ENCODE measurements at regions not wholly inside any gene's neighbourhood (a gene's known extent, or its start where the extent isn't known, plus 50 kb on each side); places are given as distances from the start of the nearest gene placed in this dataset.
"Not testable (repeated sequence)": the region's sequence is repeated elsewhere in the genome, so short reads cannot be mapped to it uniquely, and the experiment has no call there.

DNA sequence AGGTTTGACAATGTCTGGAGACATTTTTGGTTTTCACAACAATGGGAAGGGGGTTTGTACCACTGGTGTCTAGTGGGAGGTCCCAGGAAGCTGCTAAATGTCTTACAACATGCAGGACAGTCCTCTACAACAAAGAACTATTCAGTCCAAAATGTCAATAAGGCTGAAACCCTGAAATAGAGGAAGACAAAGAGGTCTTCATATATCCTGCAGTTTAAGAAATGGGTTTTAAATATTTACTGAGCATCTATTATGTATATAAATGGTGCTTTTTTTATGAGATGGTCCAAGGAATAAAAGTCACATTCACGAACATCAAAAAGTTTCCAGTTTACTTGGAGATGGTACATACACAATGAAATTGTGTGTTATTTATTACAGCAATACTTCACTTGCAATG lies 107.3 kb downstream of the AKAP11 start:
- TF ChIP-seq, protein P1, sequence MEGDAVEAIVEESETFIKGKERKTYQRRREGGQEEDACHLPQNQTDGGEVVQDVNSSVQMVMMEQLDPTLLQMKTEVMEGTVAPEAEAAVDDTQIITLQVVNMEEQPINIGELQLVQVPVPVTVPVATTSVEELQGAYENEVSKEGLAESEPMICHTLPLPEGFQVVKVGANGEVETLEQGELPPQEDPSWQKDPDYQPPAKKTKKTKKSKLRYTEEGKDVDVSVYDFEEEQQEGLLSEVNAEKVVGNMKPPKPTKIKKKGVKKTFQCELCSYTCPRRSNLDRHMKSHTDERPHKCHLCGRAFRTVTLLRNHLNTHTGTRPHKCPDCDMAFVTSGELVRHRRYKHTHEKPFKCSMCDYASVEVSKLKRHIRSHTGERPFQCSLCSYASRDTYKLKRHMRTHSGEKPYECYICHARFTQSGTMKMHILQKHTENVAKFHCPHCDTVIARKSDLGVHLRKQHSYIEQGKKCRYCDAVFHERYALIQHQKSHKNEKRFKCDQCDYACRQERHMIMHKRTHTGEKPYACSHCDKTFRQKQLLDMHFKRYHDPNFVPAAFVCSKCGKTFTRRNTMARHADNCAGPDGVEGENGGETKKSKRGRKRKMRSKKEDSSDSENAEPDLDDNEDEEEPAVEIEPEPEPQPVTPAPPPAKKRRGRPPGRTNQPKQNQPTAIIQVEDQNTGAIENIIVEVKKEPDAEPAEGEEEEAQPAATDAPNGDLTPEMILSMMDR (IDR thresholded peaks at IDR 0.05) = no peak
- TF ChIP-seq POLR2A (IDR thresholded peaks at IDR 0.05) = no peak
- Histone ChIP-seq H3K27me3 (no peaks in the 10 kb centered on the region), H3K4me1 (no peaks in the 10 kb centered on the region), H3K9me3 (no peaks in the 10 kb centered on the region), H3K27ac (no peak overlapping the region), H3K36me3 (replicated peaks in 1 of 2; ENCODE audit: insufficient read depth in 1 of 2, low read depth in 2 of 2) (no peaks in the 10 kb centered on the region), H3K4me3 (no peak overlapping the region)
- DNase-seq = no peak
- intact Hi-C loops (cut with DNase I) = no loop called here
- no peak for ATAC-seq
- WGBS, 2 donors = 57 to 65% methylated on average over 1 of the region's 1 CpG

DNA sequence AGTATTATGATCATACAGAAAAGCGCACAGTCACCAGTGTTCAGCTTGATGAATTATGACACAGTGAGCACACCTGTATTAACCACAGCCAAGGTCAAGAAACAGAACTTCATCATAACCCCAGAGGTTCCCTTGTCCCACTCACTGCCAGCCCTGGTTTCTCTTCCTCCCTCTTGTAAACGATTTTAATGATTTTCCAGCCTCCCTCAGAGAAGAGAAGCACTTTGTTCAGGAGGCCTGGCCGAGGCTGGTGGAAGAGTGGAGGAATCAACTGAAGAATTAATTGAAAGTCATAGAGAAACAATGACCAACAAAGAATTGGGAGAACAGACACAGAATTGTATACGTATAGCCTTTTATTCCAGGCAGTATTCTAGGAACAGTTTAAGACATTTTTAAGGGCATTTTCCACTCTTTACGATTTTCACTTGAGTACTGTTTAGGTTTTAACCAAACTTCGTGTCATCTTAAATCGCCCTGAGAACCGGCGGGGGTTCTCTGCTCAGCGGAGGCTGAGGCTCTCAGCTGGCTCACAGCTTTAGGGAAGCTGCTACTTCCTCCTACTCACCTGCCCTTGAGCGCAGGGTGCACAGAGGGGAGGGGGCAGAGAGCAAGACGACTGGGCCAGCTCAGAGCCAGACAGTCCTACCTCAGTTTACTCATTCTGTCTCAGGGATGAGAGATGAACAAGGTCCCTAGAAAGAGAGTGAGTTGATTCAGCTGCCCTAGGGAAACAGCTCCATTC lies 108.6 kb downstream of the AKAP11 start:
- no peak overlapping the region for H3K27ac ChIP-seq
- H3K27me3 ChIP-seq = no peaks in the 10 kb centered on the region
- 54 to 62% methylated on average over 12 of the region's 12 CpGs for WGBS, 2 donors
- H3K9me3 ChIP-seq = no peaks in the 10 kb centered on the region
- intact Hi-C loops (cut with DNase I) = no loop called here
- DNase-seq = no peak
- no peaks in the 10 kb centered on the region for H3K36me3 ChIP-seq (replicated peaks in 1 of 2; ENCODE audit: insufficient read depth in 1 of 2, low read depth in 2 of 2)
- H3K4me1 ChIP-seq = no peaks in the 10 kb centered on the region
- no peak for ATAC-seq
- no peak for TF ChIP-seq POLR2A (IDR thresholded peaks at IDR 0.05)
- TF ChIP-seq, protein P1 (IDR thresholded peaks at IDR 0.05) = no peak
- no peak overlapping the region for H3K4me3 ChIP-seq

DNA sequence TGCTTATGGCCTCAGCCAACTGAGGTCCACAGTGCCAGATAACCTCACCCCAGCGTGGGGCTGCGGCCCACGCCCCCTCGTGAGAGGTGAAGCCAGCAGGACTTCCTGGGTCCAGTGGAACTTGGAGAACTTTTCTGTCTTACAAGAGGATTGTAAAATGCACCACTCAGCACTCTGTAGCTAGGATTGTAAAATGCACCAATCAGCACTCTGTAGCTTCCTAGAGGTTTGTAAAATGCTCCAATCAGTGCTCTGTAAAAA lies 109.1 kb downstream of the AKAP11 start:
- TF ChIP-seq, protein P1 (IDR thresholded peaks at IDR 0.05) = no peak
- no peak for TF ChIP-seq POLR2A (IDR thresholded peaks at IDR 0.05)
- Histone ChIP-seq H3K4me3 (no peak overlapping the region), H3K27me3 (no peaks in the 10 kb centered on the region), H3K9me3 (no peaks in the 10 kb centered on the region), H3K27ac (no peak overlapping the region), H3K36me3 (replicated peaks in 1 of 2; ENCODE audit: insufficient read depth in 1 of 2, low read depth in 2 of 2) (no peaks in the 10 kb centered on the region), H3K4me1 (no peaks in the 10 kb centered on the region)
- intact Hi-C loops (cut with DNase I) = no loop called here
- ATAC-seq = no peak
- no peak for DNase-seq
- 60 to 88% methylated on average over 1 to 4 of the region's 4 CpGs for WGBS, 2 donors

DNA sequence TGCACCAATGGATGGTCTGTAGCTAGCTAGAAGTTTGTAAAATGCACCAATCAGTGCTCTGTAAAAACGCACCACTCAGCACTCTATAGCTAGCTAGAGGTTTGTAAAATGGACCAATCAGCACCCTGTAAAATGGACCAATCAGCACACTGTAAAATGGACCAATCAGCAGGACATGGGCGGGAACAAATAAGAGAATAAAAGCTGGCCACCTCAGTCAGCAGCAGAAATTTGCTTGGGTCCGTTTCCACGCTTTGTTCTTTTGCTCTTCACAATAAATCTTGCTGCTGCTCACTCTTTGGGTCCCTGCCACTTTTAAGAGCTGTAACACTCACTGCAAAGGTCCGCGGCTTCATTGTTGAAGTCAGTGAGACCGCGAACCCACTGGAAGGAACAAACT lies 109.5 kb downstream of the AKAP11 start:
- intact Hi-C loops (cut with DNase I); H3K27me3 ChIP-seq; H3K36me3 ChIP-seq (replicated peaks in 1 of 2; ENCODE audit: insufficient read depth in 1 of 2, low read depth in 2 of 2); H3K9me3 ChIP-seq; H3K27ac ChIP-seq; ATAC-seq; H3K4me3 ChIP-seq; DNase-seq; H3K4me1 ChIP-seq: not testable (repeated sequence)
- WGBS, 2 donors = 80 to 82% methylated on average over 8 of the region's 8 CpGs

DNA sequence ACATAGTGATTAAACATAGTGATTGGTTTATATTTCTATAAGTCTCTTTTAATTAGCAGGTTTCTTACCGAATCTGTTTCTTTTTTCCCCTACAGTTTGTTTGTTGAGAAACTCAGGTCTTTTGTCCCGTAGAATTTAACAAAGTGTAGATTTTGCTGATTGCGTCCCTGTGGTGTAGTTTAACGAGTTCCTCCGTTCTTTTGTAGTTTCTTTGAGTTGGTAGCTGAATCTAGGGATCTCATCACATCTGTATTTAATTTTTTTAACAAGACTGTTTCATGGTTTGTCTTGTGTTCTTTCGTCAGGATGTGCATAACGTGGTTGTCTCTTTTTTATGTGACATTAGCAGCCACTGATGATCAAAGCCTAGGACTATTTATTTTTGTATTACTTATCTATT lies 111.1 kb downstream of the AKAP11 start:
- WGBS, 2 donors = 76 to 77% methylated on average over 7 of the region's 7 CpGs
- ATAC-seq = no peak
- TF ChIP-seq, protein P1 (IDR thresholded peaks at IDR 0.05) = no peak
- TF ChIP-seq POLR2A (IDR thresholded peaks at IDR 0.05) = no peak
- H3K27ac ChIP-seq = no peak overlapping the region
- no peaks in the 10 kb centered on the region for H3K27me3 ChIP-seq
- no peak overlapping the region for H3K4me3 ChIP-seq
- DNase-seq = no peak
- H3K9me3 ChIP-seq = no peaks in the 10 kb centered on the region
- no peaks in the 10 kb centered on the region for H3K36me3 ChIP-seq (replicated peaks in 1 of 2; ENCODE audit: insufficient read depth in 1 of 2, low read depth in 2 of 2)
- intact Hi-C loops (cut with DNase I) = no loop called here
- no peaks in the 10 kb centered on the region for H3K4me1 ChIP-seq
